GM12878 (cell line): ENCODE measurements at regions not wholly inside any gene's neighbourhood (a gene's known extent, or its start where the extent isn't known, plus 50 kb on each side); places are given as distances from the start of the nearest gene placed in this dataset.

Experiments used
- ATAC-seq: fragments of 200-7000 bp; cut with Tn5 transposase; 3 replicates; pipeline ENCODE4 v1.9.1; 2020; ENCODE audit warnings: mild to moderate bottlenecking, moderate library complexity
- BruUV-seq: library from RNA; stranded (reverse); fragments of 400-500 nt; replicated peaks from 2 replicates; lab custom pipeline; 2021; lab: Mats Ljungman, UMichigan
- CTCF ChIA-PET: fragments of 300-600 bp; sonication (Branson Sonifier 250); formaldehyde crosslinking; extraction: SDS; loops from one replicate; lab custom pipeline; 2021; ENCODE audit warnings: inconsistent platforms; lab: Yijun Ruan, JAX
- POLR2A ChIA-PET: fragments of 350-600 bp; formaldehyde crosslinking; extraction: SDS; loops from one replicate; lab custom pipeline; 2021; ENCODE audit warnings: inconsistent platforms; lab: Charles Lee
- RAD21 ChIA-PET: fragments of 300-600 bp; sonication (Branson Sonifier 250); formaldehyde crosslinking; loops from one replicate; lab custom pipeline; 2023; ENCODE audit warnings: antibody characterized with exemption; ENCODE audit not compliant: unreplicated experiment; lab: Charles Lee
- SMC1A ChIA-PET: fragments of 300-600 bp; sonication (Branson Sonifier 250); formaldehyde crosslinking; loops from one replicate; lab custom pipeline; 2023; ENCODE audit not compliant: unreplicated experiment, uncharacterized antibody; lab: Charles Lee
- DNase-seq: peaks from one replicate; pipeline ENCODE4 v3.0.0-alpha.2; 2011; ENCODE audit warnings: low read depth, low spot score
- FAIRE-seq: peaks from 3 replicates; lab custom pipeline; 2011; peaks lifted over from hg19 to GRCh38; lab: Jason Lieb, UNC
- H2AFZ ChIP-seq: 2 replicates; pipeline ENCODE4 v1.6.0; 2011; ENCODE audit warnings: low read depth, low read length, control low read depth; ENCODE audit not compliant: control insufficient read depth
- H3K27ac ChIP-seq: 2 replicates; pipeline ENCODE4 v1.5.1; 2011; ENCODE audit warnings: control low read depth; ENCODE audit not compliant: control insufficient read depth, insufficient read depth
- H3K27me3 ChIP-seq, 2 experiments: replicated peaks in 1 of 2; 2 replicates each; pipeline versions ENCODE4 v1.6.0 to v1.6.1; 2011; ENCODE audit warnings: low read length in 1 of 2; ENCODE audit not compliant: control insufficient read depth in 2 of 2, insufficient read depth in 2 of 2
- H3K36me3 ChIP-seq, 2 experiments: 2 replicates each; pipeline ENCODE4 v1.5.1; 2011; ENCODE audit warnings: low read length in 1 of 2; ENCODE audit not compliant: control insufficient read depth in 2 of 2, insufficient read depth in 2 of 2
- H3K4me1 ChIP-seq: 2 replicates; pipeline ENCODE4 v1.6.1; 2011; ENCODE audit warnings: mild to moderate bottlenecking, low read length, moderate library complexity, mixed read lengths; ENCODE audit not compliant: control insufficient read depth, insufficient read depth
- H3K4me2 ChIP-seq: 2 replicates; pipeline ENCODE4 v1.6.0; 2011; ENCODE audit warnings: control low read depth; ENCODE audit not compliant: control insufficient read depth, insufficient read depth
- H3K4me3 ChIP-seq: fragments of 200-600 bp; sonication (generic); 2 replicates; pipeline ENCODE4 v1.5.1; 2016
- H3K79me2 ChIP-seq: 2 replicates; pipeline ENCODE4 v1.6.0; 2011; ENCODE audit warnings: low read length; ENCODE audit not compliant: control insufficient read depth, insufficient read depth
- H3K9ac ChIP-seq: 2 replicates; pipeline ENCODE4 v1.8.0; 2011; ENCODE audit warnings: low read length, control low read depth, mixed read lengths; ENCODE audit not compliant: control insufficient read depth, insufficient read depth
- H3K9me3 ChIP-seq: replicated peaks from 3 replicates; pipeline ENCODE4 v1.5.1; 2011; ENCODE audit warnings: mild to moderate bottlenecking, low read length; ENCODE audit not compliant: control insufficient read depth, insufficient read depth
- H4K20me1 ChIP-seq: 2 replicates; pipeline ENCODE4 v1.6.0; 2011; ENCODE audit not compliant: control insufficient read depth, insufficient read depth
- BRCA1 ChIP-seq: IDR thresholded peaks from 2 replicates; pipeline ENCODE4 v1.6.1; 2011; ENCODE audit warnings: low read depth, low read length, improper control_type of control experiment
- FOXM1 ChIP-seq: IDR thresholded peaks from 2 replicates; pipeline ENCODE4 v1.6.1; 2012; ENCODE audit warnings: low read depth, mild to moderate bottlenecking, inconsistent platforms, low read length, moderate library complexity
- GABPA ChIP-seq: IDR thresholded peaks from 2 replicates; pipeline ENCODE4 v1.6.1; 2014; ENCODE audit warnings: antibody characterized with exemption, low read depth, mild to moderate bottlenecking, inconsistent platforms
- JUNB ChIP-seq: IDR thresholded peaks from 2 replicates; pipeline ENCODE4 v1.6.1; 2016; ENCODE audit warnings: antibody characterized with exemption, mild to moderate bottlenecking
- MEF2A ChIP-seq: IDR thresholded peaks from 2 replicates; pipeline ENCODE4 v1.6.1; 2011; ENCODE audit warnings: low read depth, mild to moderate bottlenecking, low read length, moderate library complexity; ENCODE audit not compliant: insufficient read depth
- MYC ChIP-seq: IDR thresholded peaks from 2 replicates; pipeline ENCODE4 v1.6.1; 2011; ENCODE audit warnings: mild to moderate bottlenecking, low read length, moderate library complexity, inconsistent platforms; ENCODE audit not compliant: insufficient read depth, insufficient replicate concordance, insufficient read length, severe bottlenecking
- NFYA ChIP-seq: IDR thresholded peaks from 2 replicates; pipeline ENCODE4 v1.6.1; 2011; ENCODE audit warnings: low read depth, mild to moderate bottlenecking, low read length, improper control_type of control experiment, borderline replicate concordance
- RBBP5 ChIP-seq: fragments of 200-600 bp; sonication (generic); conservative IDR thresholded peaks from 2 replicates; pipeline ENCODE4 v1.6.1; 2016
- TCF12 ChIP-seq: IDR thresholded peaks from 2 replicates; pipeline ENCODE4 v1.6.1; 2011; ENCODE audit warnings: low read depth, mild to moderate bottlenecking, low read length
- TCF3 ChIP-seq: IDR thresholded peaks from 2 replicates; pipeline ENCODE4 v1.6.1; 2012; ENCODE audit warnings: low read depth, mild to moderate bottlenecking, low read length, borderline replicate concordance; ENCODE audit not compliant: insufficient read depth
- YY1 ChIP-seq: IDR thresholded peaks from 2 replicates; pipeline ENCODE4 v1.6.1; 2011; ENCODE audit warnings: low read depth, mild to moderate bottlenecking, low read length
- ZNF207 ChIP-seq: fragments of 450-650 bp; IDR thresholded peaks from 2 replicates; pipeline ENCODE4 v1.6.1; 2014; ENCODE audit warnings: antibody characterized with exemption, mild to moderate bottlenecking, borderline replicate concordance
- WGBS: methylation state at CpG from one replicate; pipeline ENCODE4 v1.1.6; 2016; ENCODE audit warnings: low lambda C conversion rate; ENCODE audit not compliant: insufficient replicate concordance, insufficient coverage; ENCODE audit errors: missing lambda C conversion rate; 5-methylcytosine and 5-hydroxymethylcytosine counted together
- in situ Hi-C: fragments of 300-500 bp; cut with MboI; formaldehyde crosslinking; loops from 9 replicates; pipeline ENCODE4 v1.14.3; 2018; ENCODE audit warnings: mixed read lengths
- intact Hi-C: fragments of 100-400 bp; cut with micrococcal nuclease; formaldehyde crosslinking; loops from one replicate; pipeline ENCODE4 v1.14.2; 2022; ENCODE audit not compliant: unreplicated experiment
- TF ChIP-seq, protein P1 (sequence below): fragments of 450-650 bp; IDR thresholded peaks from 2 replicates; pipeline ENCODE4 v1.6.1; 2016; ENCODE audit warnings: mild to moderate bottlenecking
- TF ChIP-seq, protein P2 (sequence below): fragments of 450-650 bp; IDR thresholded peaks from 2 replicates; pipeline ENCODE4 v1.6.1; 2017; ENCODE audit warnings: low read depth, mild to moderate bottlenecking, moderate library complexity

DNA sequence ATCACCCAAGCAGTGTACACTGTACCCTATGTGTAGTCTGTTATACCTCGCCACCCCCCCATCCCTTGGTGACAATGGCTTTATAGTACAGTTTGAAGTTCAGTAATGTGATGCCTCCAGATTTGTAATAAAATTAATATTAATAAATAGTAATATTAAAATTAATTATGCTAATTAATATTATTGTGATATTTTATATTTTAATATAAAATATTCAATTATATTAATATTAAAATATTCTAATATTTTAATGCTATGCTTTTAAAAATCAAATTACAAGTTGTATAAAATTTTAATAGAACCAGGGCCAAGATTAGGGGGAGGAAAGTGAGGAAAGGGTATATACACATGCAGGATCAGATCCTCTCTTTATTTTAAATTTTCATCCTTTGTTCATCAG lies 147.7 kb upstream of the MAP3K1 start:
- no peak for TF ChIP-seq TCF3
- TF ChIP-seq YY1: no peak
- TF ChIP-seq TCF12: no peak
- no peak for TF ChIP-seq RBBP5
- TF ChIP-seq BRCA1: no peak
- TF ChIP-seq FOXM1: no peak
- TF ChIP-seq, protein P1, sequence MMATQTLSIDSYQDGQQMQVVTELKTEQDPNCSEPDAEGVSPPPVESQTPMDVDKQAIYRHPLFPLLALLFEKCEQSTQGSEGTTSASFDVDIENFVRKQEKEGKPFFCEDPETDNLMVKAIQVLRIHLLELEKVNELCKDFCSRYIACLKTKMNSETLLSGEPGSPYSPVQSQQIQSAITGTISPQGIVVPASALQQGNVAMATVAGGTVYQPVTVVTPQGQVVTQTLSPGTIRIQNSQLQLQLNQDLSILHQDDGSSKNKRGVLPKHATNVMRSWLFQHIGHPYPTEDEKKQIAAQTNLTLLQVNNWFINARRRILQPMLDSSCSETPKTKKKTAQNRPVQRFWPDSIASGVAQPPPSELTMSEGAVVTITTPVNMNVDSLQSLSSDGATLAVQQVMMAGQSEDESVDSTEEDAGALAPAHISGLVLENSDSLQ: no peak
- FAIRE-seq (no peak), DNase-seq (no peak), ATAC-seq (no peak)
- no peaks in the 10 kb centered on the region for H3K79me2 ChIP-seq
- CTCF ChIA-PET: no interaction called here
- no peak overlapping the region for H3K9ac ChIP-seq
- H2AFZ ChIP-seq: no peak overlapping the region
- H4K20me1 ChIP-seq: no peaks in the 10 kb centered on the region
- no peak overlapping the region for H3K27ac ChIP-seq
- in situ Hi-C loops: no loop called here
- H3K9me3 ChIP-seq: peaks cover 9% of the 10 kb centered on the region; the same call in 2 of the 3 replicates
- peaks cover 19% of the 10 kb centered on the region for H3K4me1 ChIP-seq
- SMC1A ChIA-PET: interaction anchor here (1.5 kb wide), 1 partner anchor 36 kb away, joined by 3 read pairs; no protein-coding TSS in a partner anchor
- POLR2A ChIA-PET: no interaction called here
- no peaks in the 10 kb centered on the region for H3K27me3 ChIP-seq
- RAD21 ChIA-PET: interaction anchor here (1.2 to 3.5 kb wide), 4 partner anchors 9 to 398 kb away, joined by 3 to 96 read pairs (median 4); no protein-coding TSS in a partner anchor
- no peak overlapping the region for H3K4me3 ChIP-seq
- intact Hi-C loops: no loop called here
- H3K36me3 ChIP-seq: no peaks in the 10 kb centered on the region
- BruUV-seq: no TSS peak
- H3K4me2 ChIP-seq: no peak overlapping the region
- WGBS: 80% methylated on average over 1 of the region's 1 CpG

DNA sequence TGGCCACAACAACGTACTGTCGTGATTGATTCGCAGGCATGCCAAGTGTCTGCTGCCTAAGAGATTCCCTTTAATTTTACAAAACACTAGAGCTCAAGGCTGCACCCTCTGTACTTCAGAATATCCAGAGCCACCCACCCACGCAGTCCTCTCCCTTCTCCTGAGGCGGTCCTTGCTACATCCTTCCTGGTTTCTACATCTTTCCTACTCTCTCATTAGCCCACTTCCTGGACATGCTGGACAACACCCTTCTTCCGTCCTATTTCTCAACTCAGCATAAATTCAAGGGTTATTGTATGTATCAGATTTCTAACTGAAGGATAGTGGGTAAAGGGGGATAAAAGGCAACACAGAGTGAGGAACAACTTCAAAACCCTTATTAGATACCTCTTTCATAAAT lies 148.4 kb upstream of the MAP3K1 start:
- POLR2A ChIA-PET: no interaction called here
- intact Hi-C loops: no loop called here
- H3K4me1 ChIP-seq: peaks cover 19% of the 10 kb centered on the region
- FAIRE-seq (no peak), DNase-seq (no peak), ATAC-seq (no peak)
- H3K27ac ChIP-seq: no peak overlapping the region
- WGBS: 93% methylated on average over 6 of the region's 6 CpGs
- no peak overlapping the region for H3K9ac ChIP-seq
- CTCF ChIA-PET: interaction anchor here (1.4 to 1.5 kb wide), 2 partner anchors 9 to 170 kb away, joined by 3 to 4 read pairs; no protein-coding TSS in a partner anchor
- in situ Hi-C loops: no loop called here
- no peaks in the 10 kb centered on the region for H3K36me3 ChIP-seq
- H3K4me2 ChIP-seq: no peak overlapping the region
- SMC1A ChIA-PET: interaction anchor here (1.2 kb wide), 1 partner anchor 32 kb away, joined by 3 read pairs; no protein-coding TSS in a partner anchor
- H3K79me2 ChIP-seq: no peaks in the 10 kb centered on the region
- peaks cover 0 to 3% of the 10 kb centered on the region in 2 experiments; a peak in 1 of 4 replicates for H3K27me3 ChIP-seq
- no peak overlapping the region for H3K4me3 ChIP-seq
- H2AFZ ChIP-seq: no peak overlapping the region
- no peaks in the 10 kb centered on the region for H4K20me1 ChIP-seq
- RAD21 ChIA-PET: no interaction called here
- peaks cover 9% of the 10 kb centered on the region; the same call in 2 of the 3 replicates for H3K9me3 ChIP-seq
- no TSS peak for BruUV-seq
- TF ChIP-seq MYC (no peak), JUNB (no peak), TCF3 (no peak), GABPA (no peak), YY1 (no peak), MEF2A (no peak), ZNF207 (no peak), NFYA (no peak)
- TF ChIP-seq, protein P2, sequence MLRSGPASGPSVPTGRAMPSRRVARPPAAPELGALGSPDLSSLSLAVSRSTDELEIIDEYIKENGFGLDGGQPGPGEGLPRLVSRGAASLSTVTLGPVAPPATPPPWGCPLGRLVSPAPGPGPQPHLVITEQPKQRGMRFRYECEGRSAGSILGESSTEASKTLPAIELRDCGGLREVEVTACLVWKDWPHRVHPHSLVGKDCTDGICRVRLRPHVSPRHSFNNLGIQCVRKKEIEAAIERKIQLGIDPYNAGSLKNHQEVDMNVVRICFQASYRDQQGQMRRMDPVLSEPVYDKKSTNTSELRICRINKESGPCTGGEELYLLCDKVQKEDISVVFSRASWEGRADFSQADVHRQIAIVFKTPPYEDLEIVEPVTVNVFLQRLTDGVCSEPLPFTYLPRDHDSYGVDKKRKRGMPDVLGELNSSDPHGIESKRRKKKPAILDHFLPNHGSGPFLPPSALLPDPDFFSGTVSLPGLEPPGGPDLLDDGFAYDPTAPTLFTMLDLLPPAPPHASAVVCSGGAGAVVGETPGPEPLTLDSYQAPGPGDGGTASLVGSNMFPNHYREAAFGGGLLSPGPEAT: no peak
- TF ChIP-seq, protein P1: no peak
